SK-N-SH (cell line): ENCODE measurements at regions not wholly inside any gene's neighbourhood (a gene's known extent, or its start where the extent isn't known, plus 50 kb on each side); places are given as distances from the start of the nearest gene placed in this dataset.

ENCODE experiments used
- CTCF ChIA-PET: fragments of 300-600, 350-600 bp; formaldehyde crosslinking; extraction: SDS; loops from one replicate; lab custom pipeline; 2021; lab: Yijun Ruan, JAX
- POLR2A ChIA-PET: fragments of 350-600 bp; sonication (Branson Sonifier 250); formaldehyde crosslinking; extraction: SDS; loops from one replicate; lab custom pipeline; 2020; ENCODE audit warnings: antibody characterized with exemption, inconsistent platforms; lab: Yijun Ruan, JAX
- DNase-seq: peaks from one replicate; pipeline ENCODE4 v3.0.0; 2012
- H2AFZ ChIP-seq: fragments of 200-600 bp; sonication (generic); 2 replicates; pipeline ENCODE4 v1.8.1; 2016; ENCODE audit warnings: antibody characterized with exemption, mild to moderate bottlenecking, low read depth
- H3F3A ChIP-seq: fragments of 200-600 bp; sonication (generic); replicated peaks from 2 replicates; pipeline ENCODE3; 2016; ENCODE audit warnings: antibody characterized with exemption, mild to moderate bottlenecking; ENCODE audit not compliant: insufficient read depth
- H3K27ac ChIP-seq, 2 experiments: fragments of 200-500 bp in 1 of 2; fragments of 200-600 bp in 1 of 2; sonication (Bioruptor generic) in 1 of 2; sonication (generic), shearing (Covaris generic) in 1 of 2; 2 replicates each; pipeline versions ENCODE4 v1.5.1 to v1.6.1; 2014 to 2016; ENCODE audit warnings: low read depth in 2 of 2, inconsistent platforms in 1 of 2, low read length in 1 of 2, mild to moderate bottlenecking in 1 of 2, mixed read lengths in 1 of 2
- H3K27me3 ChIP-seq: fragments of 200-600 bp; sonication (generic), shearing (Covaris generic); 2 replicates; pipeline ENCODE4 v1.6.1; 2016; ENCODE audit warnings: mixed run types; ENCODE audit not compliant: insufficient read depth
- H3K36me3 ChIP-seq, 2 experiments: fragments of 200-500 bp in 1 of 2; fragments of 200-600 bp in 1 of 2; sonication (Bioruptor generic) in 1 of 2; sonication (generic) in 1 of 2; replicated peaks in 1 of 2; 2 replicates each; pipeline versions ENCODE3 to v1.5.1; 2014 to 2016; ENCODE audit warnings: low read length in 1 of 2, mild to moderate bottlenecking in 1 of 2; ENCODE audit not compliant: insufficient read depth in 2 of 2, control insufficient read depth in 1 of 2
- H3K4me1 ChIP-seq, 2 experiments: fragments of 200-500 bp in 1 of 2; fragments of 200-600 bp in 1 of 2; sonication (Bioruptor generic) in 1 of 2; sonication (generic), shearing (Covaris generic) in 1 of 2; 2 replicates each; pipeline versions ENCODE4 v1.5.1 to v1.6.1; 2014 to 2016; ENCODE audit warnings: low read depth in 1 of 2, low read length in 1 of 2, mixed run types in 1 of 2; ENCODE audit not compliant: insufficient read depth in 2 of 2, control insufficient read depth in 1 of 2
- H3K4me2 ChIP-seq: fragments of 200-600 bp; sonication (generic), shearing (Covaris generic); 2 replicates; pipeline ENCODE4 v1.6.1; 2017; ENCODE audit warnings: mixed run types
- H3K4me3 ChIP-seq, 2 experiments: fragments of 200-500 bp in 1 of 2; fragments of 200-600 bp in 1 of 2; sonication (Bioruptor generic) in 1 of 2; sonication (generic), shearing (Covaris generic) in 1 of 2; 2 replicates each; pipeline versions ENCODE4 v1.5.1 to v1.8.1; 2014 to 2016; ENCODE audit warnings: low read depth in 2 of 2, inconsistent platforms in 1 of 2, low read length in 1 of 2, mild to moderate bottlenecking in 1 of 2, mixed read lengths in 1 of 2, moderate library complexity in 1 of 2
- H3K79me2 ChIP-seq: fragments of 200-600 bp; sonication (generic); 2 replicates; pipeline ENCODE4 v1.8.1; 2017; ENCODE audit warnings: mild to moderate bottlenecking; ENCODE audit not compliant: insufficient read depth
- H3K9ac ChIP-seq: fragments of 200-600 bp; sonication (generic); 2 replicates; pipeline ENCODE4 v1.6.1; 2017; ENCODE audit warnings: mixed run types
- H3K9me2 ChIP-seq: fragments of 200-600 bp; sonication (generic); 2 replicates; pipeline ENCODE4 v1.6.1; 2017; ENCODE audit warnings: mixed run types
- H3K9me3 ChIP-seq: fragments of 200-600 bp; sonication (generic); 2 replicates; pipeline ENCODE4 v1.6.1; 2017; ENCODE audit warnings: mixed run types, mild to moderate bottlenecking, moderate library complexity
- H4K20me1 ChIP-seq: fragments of 200-600 bp; sonication (generic); 2 replicates; pipeline ENCODE4 v1.6.1; 2017; ENCODE audit warnings: mild to moderate bottlenecking, mixed run types; ENCODE audit not compliant: insufficient read depth
- ELF1 ChIP-seq: IDR thresholded peaks from 2 replicates; pipeline ENCODE4 v1.4.0; 2012
- EP300 ChIP-seq, 2 experiments: IDR thresholded peaks; 2 replicates each; pipeline versions ENCODE4 v1.4.0 to v1.6.1; 2012; ENCODE audit warnings: borderline replicate concordance in 1 of 2, low read depth in 1 of 2, low read length in 1 of 2
- FOSL2 ChIP-seq: IDR thresholded peaks from 2 replicates; pipeline ENCODE4 v1.4.0; 2012; ENCODE audit warnings: low read depth, mild to moderate bottlenecking, moderate library complexity, borderline replicate concordance
- FOXJ3 ChIP-seq: sonication (generic); formaldehyde crosslinking; IDR thresholded peaks from 2 replicates; pipeline ENCODE4 v1.5.1; 2020; ENCODE audit warnings: mild to moderate bottlenecking, missing genetic modification reagents
- GABPA ChIP-seq: IDR thresholded peaks from 2 replicates; pipeline ENCODE4 v1.4.0; 2012; ENCODE audit warnings: low read depth, mild to moderate bottlenecking
- IRF3 ChIP-seq: fragments of 150-350 bp; IDR thresholded peaks from 2 replicates; pipeline ENCODE4 v1.6.1; 2016; ENCODE audit warnings: mild to moderate bottlenecking, low read depth, low read length
- MAX ChIP-seq: IDR thresholded peaks from 2 replicates; pipeline ENCODE4 v1.4.0; 2012; ENCODE audit warnings: low read depth
- MEF2A ChIP-seq: IDR thresholded peaks from 2 replicates; pipeline ENCODE4 v1.4.0; 2012; ENCODE audit warnings: low read depth, borderline replicate concordance
- POLR2AphosphoS5 ChIP-seq: IDR thresholded peaks from 2 replicates; pipeline ENCODE4 v1.6.1; 2012; ENCODE audit warnings: low read depth, low read length
- RAD21 ChIP-seq: IDR thresholded peaks from 2 replicates; pipeline ENCODE4 v1.6.1; 2012; ENCODE audit warnings: mild to moderate bottlenecking, low read length
- REST ChIP-seq: IDR thresholded peaks from 2 replicates; pipeline ENCODE4 v1.6.1; 2012; ENCODE audit warnings: mild to moderate bottlenecking, low read depth, low read length, moderate library complexity
- TAF1 ChIP-seq: IDR thresholded peaks from 2 replicates; pipeline ENCODE4 v1.6.1; 2012; ENCODE audit warnings: low read depth, mild to moderate bottlenecking, low read length, moderate library complexity, borderline replicate concordance
- TCF12 ChIP-seq: IDR thresholded peaks from 2 replicates; pipeline ENCODE4 v1.4.0; 2012
- USF2 ChIP-seq: fragments of 150-350 bp; IDR thresholded peaks from 2 replicates; pipeline ENCODE4 v1.6.1; 2017; ENCODE audit warnings: antibody characterized with exemption, low read length, low read depth, borderline replicate concordance
- WGBS: methylation state at CpG from one replicate; pipeline ENCODE4 v1.1.6; 2017; ENCODE audit warnings: low lambda C conversion rate; 5-methylcytosine and 5-hydroxymethylcytosine counted together

- no peak for TF ChIP-seq REST
- TF ChIP-seq POLR2AphosphoS5 = no peak
- TF ChIP-seq FOXJ3 (CRISPR knock-in tag) = no peak
- TF ChIP-seq FOSL2 = no peak
- no peak for TF ChIP-seq EP300 (IDR thresholded peaks at IDR 0.05; ENCODE audit: borderline replicate concordance in 1 of 2, low read depth in 1 of 2, low read length in 1 of 2)
- no peak for TF ChIP-seq GABPA
Measured at GRCh38 chr9:80692751-80693150, 996.6 kb downstream of the TLE1 start (continued).

GRCh38 chr9:80691229-80691628 is 998.1 kb downstream of the TLE1 start:
- Histone ChIP-seq H3K9me3 (no peaks in the 10 kb centered on the region), H3K27ac (no peak overlapping the region), H3K4me1 (no peaks in the 10 kb centered on the region), H3K4me2 (no peak overlapping the region), H3K9ac (no peak overlapping the region), H3K9me2 (no peaks in the 10 kb centered on the region), H2AFZ (no peak overlapping the region), H3K4me3 (no peak overlapping the region), H3K36me3 (no peaks in the 10 kb centered on the region), H4K20me1 (no peaks in the 10 kb centered on the region), H3K79me2 (no peaks in the 10 kb centered on the region), H3F3A (no peaks in the 10 kb centered on the region), H3K27me3 (no peaks in the 10 kb centered on the region)
- CTCF ChIA-PET = interaction anchor here (1.7 kb wide), 1 partner anchor 9 kb away, joined by 4 read pairs; no protein-coding TSS in a partner anchor
- POLR2A ChIA-PET = no interaction called here
- no peak for DNase-seq
- TF ChIP-seq IRF3 (no peak), ELF1 (no peak), MEF2A (no peak)

GRCh38 chr9:80690349-80690939 is 998.9 kb downstream of the TLE1 start:
- no peak for DNase-seq

More at GRCh38 chr9:80690349-80690939, 998.9 kb downstream of the TLE1 start:
- H3K27me3 ChIP-seq = no peaks in the 10 kb centered on the region
- 35% methylated on average over 6 of the region's 6 CpGs for WGBS
- no peak overlapping the region for H3K4me2 ChIP-seq
- no peaks in the 10 kb centered on the region for H3K4me1 ChIP-seq
- no peak overlapping the region for H3K4me3 ChIP-seq
- no peaks in the 10 kb centered on the region for H3K79me2 ChIP-seq
- CTCF ChIA-PET = interaction anchor here (0.9 to 1.7 kb wide), 2 partner anchors 10 to 62 kb away, joined by 3 to 4 read pairs; no protein-coding TSS in a partner anchor
- H3K27ac ChIP-seq = no peak overlapping the region
- no peaks in the 10 kb centered on the region for H3F3A ChIP-seq
- H4K20me1 ChIP-seq = no peaks in the 10 kb centered on the region
- POLR2A ChIA-PET = no interaction called here
- no peak overlapping the region for H3K9ac ChIP-seq
- no peak for TF ChIP-seq EP300 (IDR thresholded peaks at IDR 0.05; ENCODE audit: borderline replicate concordance in 1 of 2, low read depth in 1 of 2, low read length in 1 of 2)
- no peak for TF ChIP-seq USF2
- no peak for TF ChIP-seq MAX
- no peak for TF ChIP-seq TAF1
- TF ChIP-seq RAD21 = no peak
- TF ChIP-seq REST = no peak
- no peak for TF ChIP-seq POLR2AphosphoS5
- TF ChIP-seq TCF12 = no peak
- H3K9me2 ChIP-seq = no peaks in the 10 kb centered on the region
- H3K9me3 ChIP-seq = no peaks in the 10 kb centered on the region
- no peaks in the 10 kb centered on the region for H3K36me3 ChIP-seq
- no peak overlapping the region for H2AFZ ChIP-seq
